ENCODE measurements at regions not wholly inside any gene's neighbourhood (a gene's known extent, or its start where the extent isn't known, plus 50 kb on each side); places are given as distances from the start of the nearest gene placed in this dataset.
"Not testable (repeated sequence)": the region's sequence is repeated elsewhere in the genome, so short reads cannot be mapped to it uniquely, and the experiment has no call there.

GRCh38 chr22:11561744-11562143 lies 3966.2 kb upstream of the OR11H1 start:
- not testable (repeated sequence) for H3K4me3 ChIP-seq (ENCODE audit: low read depth, low read length); DNase-seq (ENCODE audit: low read depth)

- H3K4me3 ChIP-seq (ENCODE audit: low read depth, low read length); DNase-seq (ENCODE audit: low read depth): not testable (repeated sequence)
Measured at GRCh38 chr22:11568837-11569563, 3959.0 kb upstream of the OR11H1 start.

- not testable (repeated sequence) for H3K4me3 ChIP-seq (ENCODE audit: low read depth, low read length); DNase-seq (ENCODE audit: low read depth)
Measured at GRCh38 chr22:11569564-11569940, 3958.4 kb upstream of the OR11H1 start.

- not testable (repeated sequence) for DNase-seq (ENCODE audit: low read depth)
Measured at GRCh38 chr22:11573154-11573553, 3954.8 kb upstream of the OR11H1 start.

GRCh38 chr22:11574231-11574630 lies 3953.8 kb upstream of the OR11H1 start:
- not testable (repeated sequence) for H3K4me3 ChIP-seq (ENCODE audit: low read depth, low read length); DNase-seq (ENCODE audit: low read depth)

More at GRCh38 chr22:11573154-11573553, 3954.8 kb upstream of the OR11H1 start:
- H3K4me3 ChIP-seq (ENCODE audit: low read depth, low read length): not testable (repeated sequence)

- DNase-seq (ENCODE audit: low read depth); H3K4me3 ChIP-seq (ENCODE audit: low read depth, low read length): not testable (repeated sequence)
Measured at GRCh38 chr22:11574659-11575058, 3953.3 kb upstream of the OR11H1 start.

- DNase-seq (ENCODE audit: low read depth); H3K4me3 ChIP-seq (ENCODE audit: low read depth, low read length): not testable (repeated sequence)
Measured at GRCh38 chr22:11576740-11577139, 3951.3 kb upstream of the OR11H1 start.

- not testable (repeated sequence) for DNase-seq (ENCODE audit: low read depth); H3K4me3 ChIP-seq (ENCODE audit: low read depth, low read length)
Measured at GRCh38 chr22:11578115-11578514, 3949.9 kb upstream of the OR11H1 start.

- not testable (repeated sequence) for DNase-seq (ENCODE audit: low read depth); H3K4me3 ChIP-seq (ENCODE audit: low read depth, low read length)
Measured at GRCh38 chr22:11578551-11578950, 3949.4 kb upstream of the OR11H1 start.

- not testable (repeated sequence) for H3K4me3 ChIP-seq (ENCODE audit: low read depth, low read length); DNase-seq (ENCODE audit: low read depth)
Measured at GRCh38 chr22:11582048-11582447, 3945.9 kb upstream of the OR11H1 start.

GRCh38 chr22:11584231-11584630 lies 3943.8 kb upstream of the OR11H1 start:
- not testable (repeated sequence) for H3K4me3 ChIP-seq (ENCODE audit: low read depth, low read length); DNase-seq (ENCODE audit: low read depth)

- H3K4me3 ChIP-seq (ENCODE audit: low read depth, low read length); DNase-seq (ENCODE audit: low read depth): not testable (repeated sequence)
Measured at GRCh38 chr22:11594552-11594951, 3933.4 kb upstream of the OR11H1 start.

GRCh38 chr22:11597666-11598358 lies 3930.2 kb upstream of the OR11H1 start:
- not testable (repeated sequence) for DNase-seq (ENCODE audit: low read depth); H3K4me3 ChIP-seq (ENCODE audit: low read depth, low read length)

GRCh38 chr22:11598492-11599440 lies 3929.2 kb upstream of the OR11H1 start:
- DNase-seq (ENCODE audit: low read depth): no peak
- TF ChIP-seq MAX (IDR thresholded peaks at IDR 0.05; ENCODE audit: low read depth, low read length): no peak
- TF ChIP-seq CTCF (IDR thresholded peaks at IDR 0.05; ENCODE audit: low read depth, low read length): no peak
- TF ChIP-seq POLR2A (IDR thresholded peaks at IDR 0.05; ENCODE audit: extremely low read depth, insufficient read length): no peak
- TF ChIP-seq MYC (IDR thresholded peaks at IDR 0.05; ENCODE audit: low read depth, low read length): no peak
- no peak overlapping the region for H3K4me3 ChIP-seq (ENCODE audit: low read depth, low read length)

GRCh38 chr22:11599456-11599855 lies 3928.5 kb upstream of the OR11H1 start:
- H3K4me3 ChIP-seq (ENCODE audit: low read depth, low read length): not testable (repeated sequence)

GRCh38 chr22:11600161-11600560 lies 3927.8 kb upstream of the OR11H1 start:
- H3K4me3 ChIP-seq (ENCODE audit: low read depth, low read length); DNase-seq (ENCODE audit: low read depth): not testable (repeated sequence)

More at GRCh38 chr22:11599456-11599855, 3928.5 kb upstream of the OR11H1 start:
- not testable (repeated sequence) for DNase-seq (ENCODE audit: low read depth)
